HepG2 (cell line): ENCODE measurements at regions not wholly inside any gene's neighbourhood (a gene's known extent, or its start where the extent isn't known, plus 50 kb on each side); places are given as distances from the start of the nearest gene placed in this dataset.

Source experiments
- ATAC-seq: fragments of 200-7000 bp; cut with Tn5 transposase; 3 replicates; pipeline ENCODE4 v1.9.1; 2020; ENCODE audit warnings: mild to moderate bottlenecking, moderate library complexity
- BruUV-seq: library from RNA; stranded (reverse); fragments of 400-500 nt; replicated peaks from 2 replicates; lab custom pipeline; 2021; lab: Mats Ljungman, UMichigan
- CTCF ChIA-PET: fragments of 300-600 bp; formaldehyde crosslinking; extraction: SDS; loops from one replicate; lab custom pipeline; 2021; ENCODE audit warnings: low total read pairs, inconsistent platforms, low intra/inter-chr PET ratio; lab: Yijun Ruan, JAX
- POLR2A ChIA-PET: fragments of 350-600 bp; sonication (Branson Sonifier 250); formaldehyde crosslinking; loops from one replicate; lab custom pipeline; 2020; ENCODE audit warnings: antibody characterized with exemption, inconsistent platforms; lab: Yijun Ruan, JAX
- DNase-seq: peaks from one replicate; pipeline ENCODE4 v3.0.0-alpha.2; 2015; ENCODE audit warnings: low spot score
- FAIRE-seq: peaks from 3 replicates; lab custom pipeline; 2011; peaks lifted over from hg19 to GRCh38; lab: Jason Lieb, UNC
- H2AFZ ChIP-seq: one replicate; pipeline ENCODE4 v1.6.1; 2011; ENCODE audit warnings: low read length, inconsistent platforms
- H3K27ac ChIP-seq: fragments of 300-600 bp; 3 replicates; pipeline ENCODE4 v1.8.0; 2011; ENCODE audit warnings: mixed run types, mild to moderate bottlenecking, mixed read lengths, low read length, inconsistent platforms; ENCODE audit not compliant: insufficient read depth; ENCODE audit errors: extremely low read length
- H3K27me3 ChIP-seq, 2 experiments: fragments of 200-600 bp in 1 of 2; 2 replicates in 1 of 2; 3 replicates in 1 of 2; pipeline versions ENCODE4 v1.6.0 to v1.8.0; 2011; ENCODE audit warnings: low read length in 2 of 2, mild to moderate bottlenecking in 2 of 2, moderate library complexity in 2 of 2, inconsistent platforms in 1 of 2; ENCODE audit not compliant: insufficient read depth in 2 of 2, control insufficient read depth in 1 of 2
- H3K36me3 ChIP-seq, 2 experiments: fragments of 200-600 bp in 1 of 2; replicated peaks in 1 of 2; 2 replicates in 1 of 2; 3 replicates in 1 of 2; pipeline versions ENCODE4 v1.5.1 to v1.8.0; 2011; ENCODE audit warnings: low read length in 2 of 2, inconsistent platforms in 1 of 2; ENCODE audit not compliant: insufficient read depth in 2 of 2, control insufficient read depth in 1 of 2
- H3K4me1 ChIP-seq: 2 replicates; pipeline ENCODE4 v1.5.1; 2012; ENCODE audit warnings: low read length, inconsistent platforms; ENCODE audit not compliant: insufficient read depth
- H3K4me2 ChIP-seq: 2 replicates; pipeline ENCODE4 v1.6.0; 2011; ENCODE audit warnings: low read depth, low read length, inconsistent platforms
- H3K4me3 ChIP-seq, 3 experiments: fragments of 200-600 bp in 1 of 3; sonication (generic), shearing (Covaris generic) in 1 of 3; replicated peaks in 1 of 3; 2 replicates each; pipeline ENCODE4 v1.5.1; 2011 to 2016; ENCODE audit warnings: low read length in 3 of 3, inconsistent platforms in 2 of 3, low read depth in 2 of 3, mild to moderate bottlenecking in 2 of 3, control low read depth in 1 of 3, mixed read lengths in 1 of 3; ENCODE audit not compliant: insufficient read depth in 1 of 3
- H3K79me2 ChIP-seq: one replicate; pipeline ENCODE4 v1.6.1; 2011; ENCODE audit warnings: low read length, inconsistent platforms; ENCODE audit not compliant: insufficient read depth
- H3K9ac ChIP-seq: 2 replicates; pipeline ENCODE4 v1.6.0; 2011; ENCODE audit warnings: mild to moderate bottlenecking, low read depth, low read length, inconsistent platforms; ENCODE audit not compliant: insufficient read depth
- H3K9me3 ChIP-seq: 2 replicates; pipeline ENCODE4 v1.5.1; 2012; ENCODE audit warnings: mild to moderate bottlenecking, low read length
- H4K20me1 ChIP-seq: 2 replicates; pipeline ENCODE4 v1.6.0; 2011; ENCODE audit warnings: inconsistent platforms, mild to moderate bottlenecking, low read length, moderate library complexity; ENCODE audit not compliant: insufficient read depth
- BRCA1 ChIP-seq: sonication (generic); formaldehyde crosslinking; IDR thresholded peaks from 2 replicates; pipeline ENCODE4 v1.4.0; 2020; ENCODE audit warnings: missing genetic modification reagents
- CCAR2 ChIP-seq: fragments of 200-400 bp; formaldehyde crosslinking; optimal IDR thresholded peaks from 2 replicates; pipeline ENCODE3; 2018; ENCODE audit warnings: low read depth, mild to moderate bottlenecking, low read length, moderate library complexity
- MLXIP ChIP-seq: sonication (generic); formaldehyde crosslinking; IDR thresholded peaks from 2 replicates; pipeline ENCODE4 v1.9.0; 2021; ENCODE audit warnings: missing genetic modification reagents, borderline replicate concordance
- MNT ChIP-seq: fragments of 450-650 bp; IDR thresholded peaks from 2 replicates; pipeline ENCODE4 v1.6.1; 2016
- NKX3-1 ChIP-seq: sonication (generic); formaldehyde crosslinking; IDR thresholded peaks from 2 replicates; pipeline ENCODE4 v1.5.0; 2020; ENCODE audit warnings: missing genetic modification reagents
- REXO4 ChIP-seq: sonication (generic); formaldehyde crosslinking; IDR thresholded peaks from 2 replicates; pipeline ENCODE4 v1.8.0; 2022; ENCODE audit warnings: missing genetic modification reagents, mild to moderate bottlenecking, borderline replicate concordance
- RFX3 ChIP-seq: IDR thresholded peaks from 2 replicates; pipeline ENCODE4 v1.6.1; 2016; ENCODE audit warnings: missing biosample characterization, missing genetic modification reagents
- ZIK1 ChIP-seq: sonication (generic); formaldehyde crosslinking; IDR thresholded peaks from 2 replicates; pipeline ENCODE4 v1.5.0; 2020; ENCODE audit warnings: mild to moderate bottlenecking, low read depth, missing genetic modification reagents, borderline replicate concordance
- ZMAT3 ChIP-seq: sonication (generic); formaldehyde crosslinking; conservative IDR thresholded peaks from 2 replicates; pipeline ENCODE4 v1.7.0; 2021; ENCODE audit warnings: missing genetic modification reagents
- WGBS: methylation state at CpG from one replicate; pipeline ENCODE4 v1.1.6; 2017; ENCODE audit warnings: low lambda C conversion rate; 5-methylcytosine and 5-hydroxymethylcytosine counted together
- in situ Hi-C: cut with HindIII; loops from 2 replicates; pipeline ENCODE4 v1.10.0; 2017; ENCODE audit warnings: low pct_unique_long_range_greater_than_20kb; ENCODE audit not compliant: extremely low pct_ligation_motif_present
- intact Hi-C: fragments of 100-400 bp; cut with micrococcal nuclease; formaldehyde crosslinking; loops from one replicate; pipeline ENCODE4 v1.10.0; 2022; ENCODE audit not compliant: unreplicated experiment

DNA sequence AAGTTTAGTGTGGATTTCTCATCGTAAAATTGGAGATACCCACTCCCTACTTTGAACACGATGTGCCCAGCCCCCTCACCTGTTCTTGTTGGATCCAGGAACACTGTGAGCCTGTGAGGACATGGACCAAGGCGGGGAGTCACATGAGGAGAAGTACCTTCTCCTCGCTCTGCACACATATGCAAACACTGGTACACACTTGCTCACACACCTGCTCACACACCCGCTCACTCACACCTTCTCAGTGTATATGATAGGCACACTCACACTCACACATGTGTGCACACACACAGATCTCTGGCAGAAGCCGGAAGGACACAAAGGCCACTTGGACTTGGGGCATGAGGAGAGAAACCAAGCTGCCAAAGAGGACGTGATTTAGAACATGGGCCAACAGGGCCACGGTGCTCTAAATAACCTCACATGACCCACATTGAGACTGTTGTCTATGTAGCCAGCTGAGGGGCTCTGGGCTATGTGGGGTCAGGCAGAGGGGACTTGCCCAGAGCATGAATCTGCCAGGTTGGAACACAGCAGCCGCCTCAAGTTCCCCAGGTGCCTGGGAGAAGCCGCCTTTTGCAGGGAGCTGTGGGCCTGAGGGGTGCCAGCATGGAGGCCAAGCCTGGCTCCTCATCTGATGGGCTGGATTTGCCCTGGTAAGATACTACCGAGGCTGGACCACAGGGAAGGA, 283.0 kb upstream of the IRX4 start:
- no peaks in the 10 kb centered on the region for H3K36me3 ChIP-seq
- TF ChIP-seq ZIK1 (no peak), MLXIP (CRISPR knock-in tag) (no peak), ZMAT3 (CRISPR knock-in tag) (no peak), RFX3 (no peak), REXO4 (CRISPR knock-in tag) (no peak)
- WGBS: 17% methylated on average over 6 of the region's 11 CpGs
- FAIRE-seq (no peak), DNase-seq (no peak), ATAC-seq (no peak)
- H3K79me2 ChIP-seq: no peaks in the 10 kb centered on the region
- CTCF ChIA-PET: no interaction called here
- H4K20me1 ChIP-seq: no peaks in the 10 kb centered on the region
- in situ Hi-C loops: no loop called here
- peaks cover 7 to 46% of the 10 kb centered on the region in 2 experiments; a peak in 4 of 5 replicates for H3K27me3 ChIP-seq
- no peak overlapping the region for H2AFZ ChIP-seq
- BruUV-seq: no TSS peak
- POLR2A ChIA-PET: no interaction called here
- intact Hi-C loops: no loop called here
- no peak overlapping the region for H3K4me3 ChIP-seq
- no peaks in the 10 kb centered on the region for H3K4me1 ChIP-seq
- H3K9ac ChIP-seq: no peak overlapping the region
- H3K4me2 ChIP-seq: no peak overlapping the region
- no peaks in the 10 kb centered on the region for H3K9me3 ChIP-seq
- no peak overlapping the region for H3K27ac ChIP-seq

DNA sequence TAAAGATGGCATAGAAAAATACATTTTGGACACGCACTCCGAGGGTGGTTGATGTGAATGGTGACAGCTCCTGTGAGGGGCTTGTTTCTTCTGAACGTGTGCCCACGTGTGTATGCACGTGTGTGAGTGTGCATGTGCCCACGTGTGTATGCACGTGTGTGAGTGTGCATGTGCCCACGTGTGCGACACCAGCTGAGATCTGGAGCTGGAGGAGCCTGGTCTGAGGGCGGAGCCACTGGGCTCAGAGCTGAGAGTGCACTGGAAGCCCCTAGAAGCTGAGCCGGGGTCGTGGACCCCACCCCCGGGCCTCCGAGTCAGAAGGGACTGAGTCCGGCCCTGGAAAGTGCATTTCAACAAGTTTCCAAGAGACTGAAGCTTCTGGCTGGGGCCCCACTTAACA, 282.5 kb upstream of the IRX4 start:
- in situ Hi-C loops: no loop called here
- FAIRE-seq: no peak
- ChIA-PET CTCF (no interaction called here), POLR2A (no interaction called here)
- Histone ChIP-seq H2AFZ (no peak overlapping the region), H3K9me3 (no peaks in the 10 kb centered on the region), H3K4me1 (no peaks in the 10 kb centered on the region), H3K4me2 (no peak overlapping the region), H3K27ac (no peak overlapping the region), H3K36me3 (no peaks in the 10 kb centered on the region), H4K20me1 (no peaks in the 10 kb centered on the region), H3K27me3 (peaks cover 7 to 46% of the 10 kb centered on the region in 2 experiments; a peak in 4 of 5 replicates), H3K79me2 (no peaks in the 10 kb centered on the region), H3K4me3 (no peak overlapping the region), H3K9ac (no peak overlapping the region)
- WGBS: 7% methylated on average over 13 of the region's 15 CpGs
- BruUV-seq: no TSS peak
- DNase-seq: no peak
- no peak for ATAC-seq
- TF ChIP-seq BRCA1 (CRISPR knock-in tag) (no peak), CCAR2 (no peak), MNT (peak; percentile 98), NKX3-1 (CRISPR knock-in tag) (no peak)
- intact Hi-C loops: no loop called here
